Right atrium auricular region (tissue), 2 donors: ENCODE measurements at regions not wholly inside any gene's neighbourhood (a gene's known extent, or its start where the extent isn't known, plus 50 kb on each side); places are given as distances from the start of the nearest gene placed in this dataset.

Source experiments
- DNase-seq: peaks from one replicate; pipeline ENCODE4 v3.0.0-alpha.2; 2019; ENCODE audit warnings: low spot score
- H3K27ac ChIP-seq, 2 donors: fragments of 200-600 bp; sonication (generic); 1 replicate in 1 of 2; 2 replicates in 1 of 2; pipeline ENCODE4 v1.5.1; 2016 to 2019
- H3K27me3 ChIP-seq, 2 donors: fragments of 200-600 bp; sonication (generic); one replicate each; pipeline versions ENCODE4 v1.5.1 to v1.6.0; 2017 to 2019
- H3K36me3 ChIP-seq: fragments of 200-600 bp; sonication (generic); one replicate; pipeline ENCODE4 v1.5.1; 2016
- H3K4me1 ChIP-seq, 2 donors: fragments of 200-600 bp; sonication (generic); one replicate each; pipeline versions ENCODE4 v1.5.1 to v1.6.0; 2017 to 2019
- H3K4me3 ChIP-seq, 2 donors: fragments of 200-600 bp; sonication (generic); 1 replicate in 1 of 2; 2 replicates in 1 of 2; pipeline ENCODE4 v1.5.1; 2017 to 2019; ENCODE audit warnings: mild to moderate bottlenecking in 1 of 2, moderate library complexity in 1 of 2
- H3K9me3 ChIP-seq, 2 donors: fragments of 200-600 bp; sonication (generic); one replicate each; pipeline ENCODE4 v1.5.1; 2019
- CTCF ChIP-seq, 2 donors: fragments of 200-600 bp; sonication (generic); IDR thresholded peaks; one replicate each; pipeline ENCODE4 v1.5.1; 2019; ENCODE audit warnings: antibody characterized with exemption in 2 of 2

DNA sequence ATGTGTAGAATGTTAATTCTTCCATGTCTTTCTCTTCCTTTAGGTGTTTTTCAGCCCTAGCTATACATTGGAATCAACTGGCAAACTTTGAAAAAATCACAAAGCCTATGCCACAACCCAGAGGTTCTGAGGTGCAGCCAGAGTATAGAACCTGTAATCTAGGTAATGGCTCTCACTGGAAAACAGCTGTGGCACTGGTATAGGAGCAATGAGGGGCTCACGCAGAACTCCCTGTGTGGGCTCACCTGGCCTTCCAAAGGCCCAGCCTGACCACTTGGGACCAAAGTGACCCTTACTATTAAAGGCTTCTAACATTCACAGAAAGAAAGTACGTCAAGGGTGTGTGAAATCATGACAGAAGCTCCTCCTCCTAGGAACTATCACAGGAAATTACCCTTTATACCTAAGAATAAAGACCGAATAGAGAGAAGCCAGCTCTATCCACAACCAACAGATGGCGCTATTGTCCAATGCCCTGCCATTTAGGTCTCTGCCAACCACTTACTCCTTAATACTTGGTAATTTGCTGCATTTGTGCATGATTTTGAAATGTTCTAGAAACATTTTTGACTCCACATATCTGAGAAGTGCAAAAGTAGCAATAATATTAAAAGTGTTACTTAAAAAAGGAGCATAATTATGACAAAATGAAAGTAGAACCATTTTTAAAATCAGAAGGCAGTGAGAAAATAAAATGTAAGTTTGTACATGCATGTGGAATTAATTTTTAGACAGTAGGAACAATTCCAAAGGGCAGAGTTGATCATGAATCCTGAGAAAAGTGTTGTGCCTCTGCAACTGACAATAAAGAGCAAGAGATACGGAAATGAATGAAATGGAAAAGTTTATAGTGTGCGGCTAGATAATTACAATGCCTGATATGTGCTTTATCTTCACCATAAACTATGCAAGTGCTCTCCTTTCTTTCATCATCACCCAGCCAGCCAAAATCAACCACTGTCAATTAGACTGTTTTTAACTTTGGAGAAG lies 93.1 kb upstream of the HAO2 start:
- no peaks in the 10 kb centered on the region for H3K27me3 ChIP-seq
- TF ChIP-seq CTCF (IDR thresholded peaks at IDR 0.05), result peak; percentile 58 to 77
- no peaks in the 10 kb centered on the region for H3K9me3 ChIP-seq
- no peaks in the 10 kb centered on the region for H3K36me3 ChIP-seq
- peaks cover 0 to 7% of the 10 kb centered on the region in 2 donors for H3K4me1 ChIP-seq
- no peak overlapping the region for H3K27ac ChIP-seq
- no peak overlapping the region for H3K4me3 ChIP-seq
- DNase-seq, result peak; percentile 65

- no peak for DNase-seq
- H3K4me1 ChIP-seq, result peaks cover 0 to 7% of the 10 kb centered on the region in 2 donors
- H3K4me3 ChIP-seq, result no peak overlapping the region
- H3K36me3 ChIP-seq, result no peaks in the 10 kb centered on the region
- no peak overlapping the region for H3K27ac ChIP-seq
- no peaks in the 10 kb centered on the region for H3K9me3 ChIP-seq
- no peaks in the 10 kb centered on the region for H3K27me3 ChIP-seq
- no peak for TF ChIP-seq CTCF (IDR thresholded peaks at IDR 0.05)
Measured at GRCh38 chr1:119276558-119276957, 92.0 kb upstream of the HAO2 start.

DNA sequence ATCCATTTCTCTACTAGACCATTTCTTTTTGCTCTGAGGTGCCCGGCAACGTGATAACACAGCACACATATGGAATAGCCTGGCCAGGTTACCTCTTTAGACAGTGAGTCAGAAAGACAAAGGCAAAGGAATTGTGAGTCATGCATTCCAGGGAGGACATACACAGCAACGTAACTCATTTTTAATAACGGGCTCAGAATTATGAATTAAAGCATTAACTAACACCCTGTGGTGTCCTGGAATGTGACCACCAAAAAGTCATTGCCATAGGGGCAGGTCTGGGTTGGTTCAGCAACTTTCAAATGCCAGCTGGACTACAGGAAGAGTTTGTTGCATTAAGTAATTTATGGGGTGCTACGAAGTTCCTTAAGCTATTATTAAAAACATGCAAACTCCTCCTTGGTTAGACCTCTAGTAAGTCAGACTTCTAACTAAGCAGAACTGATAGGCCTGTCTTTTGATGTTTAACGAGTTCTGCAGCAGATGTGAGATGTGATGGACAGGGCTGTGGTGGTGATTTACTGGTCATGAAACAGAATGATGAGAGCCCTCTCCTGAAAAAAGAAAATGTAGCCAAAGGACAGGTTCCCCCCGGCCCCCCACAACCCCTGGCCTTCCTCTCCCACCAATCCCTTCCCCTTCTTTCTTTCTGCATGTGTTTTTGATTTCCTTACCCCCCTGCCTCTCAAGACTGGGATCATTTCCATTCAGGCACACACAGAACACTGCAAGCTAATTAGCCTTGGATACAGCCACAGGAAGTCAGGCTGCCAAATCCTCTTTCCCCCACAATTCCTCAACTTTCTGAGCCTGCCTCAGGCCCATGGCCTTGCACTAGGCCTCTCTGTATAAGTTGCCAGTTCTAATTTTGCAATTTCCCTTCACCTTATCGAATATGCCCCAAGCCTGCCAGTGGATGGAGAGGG lies 88.9 kb upstream of the HAO2 start:
- no peak for TF ChIP-seq CTCF (IDR thresholded peaks at IDR 0.05)
- H3K27me3 ChIP-seq, result no peaks in the 10 kb centered on the region
- H3K36me3 ChIP-seq, result no peaks in the 10 kb centered on the region
- H3K4me1 ChIP-seq, result peaks cover 0 to 7% of the 10 kb centered on the region in 2 donors
- no peak for DNase-seq
- H3K9me3 ChIP-seq, result no peaks in the 10 kb centered on the region
- no peak overlapping the region for H3K4me3 ChIP-seq
- no peak overlapping the region for H3K27ac ChIP-seq

DNA sequence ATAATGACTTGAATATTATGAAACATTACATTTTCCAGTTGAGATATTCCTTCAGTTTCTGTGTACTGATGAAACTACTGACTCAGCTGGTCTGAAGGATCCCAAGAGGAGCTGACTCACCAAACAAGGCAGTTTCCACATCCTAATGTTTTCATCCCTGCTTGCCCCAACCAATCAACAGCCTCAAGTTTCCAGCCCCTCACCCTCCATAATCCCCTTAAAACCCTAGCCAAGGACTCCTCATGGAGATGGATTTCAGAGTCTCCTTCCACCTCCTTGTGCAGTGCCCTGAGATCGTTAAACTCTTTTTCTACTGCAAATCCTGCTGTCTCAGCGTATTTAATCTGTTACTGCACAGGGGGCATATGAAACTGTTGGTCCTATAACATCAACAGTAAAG lies 83.1 kb upstream of the HAO2 start:
- no peak for TF ChIP-seq CTCF (IDR thresholded peaks at IDR 0.05)
- no peaks in the 10 kb centered on the region for H3K9me3 ChIP-seq
- H3K27ac ChIP-seq, result no peak overlapping the region
- no peaks in the 10 kb centered on the region for H3K4me1 ChIP-seq
- DNase-seq, result no peak
- no peak overlapping the region for H3K4me3 ChIP-seq
- H3K36me3 ChIP-seq, result no peaks in the 10 kb centered on the region
- no peaks in the 10 kb centered on the region for H3K27me3 ChIP-seq

GRCh38 chr1:119286587-119287181 lies 81.9 kb upstream of the HAO2 start:
- Histone ChIP-seq H3K27me3 (no peaks in the 10 kb centered on the region), H3K4me1 (no peaks in the 10 kb centered on the region), H3K36me3 (no peaks in the 10 kb centered on the region), H3K9me3 (no peaks in the 10 kb centered on the region), H3K27ac (no peak overlapping the region), H3K4me3 (no peak overlapping the region)
- DNase-seq, result no peak
- peak in 1 of 2 donors; percentile 53 for TF ChIP-seq CTCF (IDR thresholded peaks at IDR 0.05)
